HG03558 (cell line): ENCODE measurements at regions not wholly inside any gene's neighbourhood (a gene's known extent, or its start where the extent isn't known, plus 50 kb on each side); places are given as distances from the start of the nearest gene placed in this dataset.

Experiments used
- ATAC-seq: cut with Tn5 transposase; IDR thresholded peaks from one replicate; pipeline ENCODE4 v1.9.1; 2021; ENCODE audit warnings: moderate number of reproducible peaks; ENCODE audit not compliant: unreplicated experiment; ENCODE audit errors: extremely low read depth

DNA sequence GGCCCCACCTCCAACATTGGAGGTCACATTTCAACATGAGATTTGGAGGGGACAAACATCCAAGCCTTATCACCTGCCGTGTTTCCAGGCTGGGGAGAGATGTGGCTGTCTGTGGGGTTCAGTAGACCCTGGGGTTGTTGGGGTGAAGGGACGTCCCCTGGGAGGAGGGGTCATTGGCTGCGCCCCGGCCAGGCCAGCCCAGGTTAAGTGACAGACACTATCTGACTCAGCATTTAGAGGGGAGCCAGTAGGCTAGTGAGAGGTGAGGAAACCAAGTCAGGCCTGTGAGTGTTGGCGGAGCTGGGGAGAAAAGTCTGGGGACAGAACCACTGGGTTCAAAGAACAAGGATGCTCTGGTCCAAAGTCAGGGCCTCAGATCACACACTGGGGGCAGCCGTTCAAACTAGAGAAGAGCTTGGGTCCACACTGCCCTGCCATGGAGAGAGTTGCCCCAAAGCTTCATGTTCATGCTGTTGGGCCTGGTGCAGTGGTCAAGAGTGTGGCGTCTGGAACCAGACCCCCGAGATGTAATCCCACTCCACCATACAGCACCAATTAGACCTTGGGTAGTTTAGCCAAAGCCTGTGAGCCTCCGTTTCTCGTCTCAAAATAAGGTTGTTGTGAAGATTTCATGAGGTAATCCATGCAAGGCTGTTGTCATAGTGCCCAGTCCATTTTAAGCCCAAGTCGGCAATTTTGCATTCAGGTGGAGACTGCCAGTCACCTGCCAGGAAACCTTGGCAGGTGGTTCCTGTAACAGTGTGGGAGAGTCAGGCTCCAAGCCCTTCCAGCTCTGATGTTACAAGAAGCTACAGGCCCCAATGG, 1289.6 kb downstream of the TBC1D22A start:
- ATAC-seq = no peak

DNA sequence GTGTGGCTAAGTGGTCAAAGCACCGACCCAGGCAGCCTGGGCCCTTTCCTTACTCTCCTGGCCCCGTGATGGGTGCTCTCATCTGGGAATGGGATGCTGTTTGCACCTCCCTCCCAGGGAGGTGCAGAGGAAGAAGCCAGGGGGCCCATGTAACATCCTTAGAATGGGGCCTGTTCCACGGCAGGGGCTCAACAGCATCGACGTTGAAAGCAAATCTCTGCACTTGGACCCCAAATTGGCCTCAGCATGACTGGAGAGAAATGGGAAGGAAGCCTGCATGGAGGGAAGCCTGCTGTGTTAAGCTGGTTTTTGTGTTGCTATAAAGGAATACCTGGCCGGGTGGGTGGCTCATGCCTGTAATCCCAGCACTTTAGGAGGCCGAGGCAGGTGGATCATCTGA, 1288.4 kb downstream of the TBC1D22A start:
- no peak for ATAC-seq

DNA sequence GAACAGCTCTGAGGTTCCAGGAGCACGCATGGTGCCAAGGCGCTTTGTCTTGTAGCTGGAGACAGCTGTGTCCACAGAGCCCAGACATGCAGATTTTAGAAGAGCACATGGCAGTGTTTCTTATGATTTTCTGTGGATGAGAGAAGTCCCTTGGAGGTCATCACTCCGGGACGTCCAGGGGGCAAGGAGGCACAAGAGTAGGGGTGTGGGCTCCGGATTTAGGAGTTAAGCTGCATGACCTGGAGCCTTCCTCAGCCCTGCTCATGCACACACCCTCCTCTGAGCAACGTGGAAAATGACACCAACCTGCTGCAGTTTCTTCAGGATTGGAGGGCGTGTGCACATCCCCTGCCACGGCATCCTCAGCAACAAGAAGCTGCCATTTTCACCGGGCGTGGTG, 1286.7 kb downstream of the TBC1D22A start:
- ATAC-seq = no peak

- ATAC-seq = no peak
These were observed 1285.5 kb downstream of the TBC1D22A start for GRCh38 chr22:48047722-48048500.

DNA sequence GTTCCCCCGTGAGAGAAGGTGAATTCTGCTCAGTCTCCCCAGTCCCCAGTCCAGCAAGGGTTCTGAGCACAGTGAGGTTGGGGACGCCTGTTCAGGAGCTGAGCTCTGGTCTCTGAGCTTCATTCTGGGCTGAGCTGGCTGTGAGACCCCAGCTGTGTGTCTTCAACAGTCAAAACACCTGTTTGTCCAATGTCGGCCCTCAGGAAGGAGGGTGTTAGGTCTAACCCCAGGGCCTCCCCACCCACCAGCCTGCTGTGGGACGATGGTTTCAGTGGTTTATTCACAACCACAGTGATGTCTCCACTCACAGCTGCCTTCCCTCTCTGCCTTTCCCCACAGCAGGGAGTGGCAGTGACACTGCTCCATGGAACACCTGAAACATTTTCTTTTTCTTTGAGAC, 1282.9 kb downstream of the TBC1D22A start:
- ATAC-seq = no peak

- ATAC-seq = no peak
These were observed 1282.1 kb downstream of the TBC1D22A start for GRCh38 chr22:48044487-48045060.

DNA sequence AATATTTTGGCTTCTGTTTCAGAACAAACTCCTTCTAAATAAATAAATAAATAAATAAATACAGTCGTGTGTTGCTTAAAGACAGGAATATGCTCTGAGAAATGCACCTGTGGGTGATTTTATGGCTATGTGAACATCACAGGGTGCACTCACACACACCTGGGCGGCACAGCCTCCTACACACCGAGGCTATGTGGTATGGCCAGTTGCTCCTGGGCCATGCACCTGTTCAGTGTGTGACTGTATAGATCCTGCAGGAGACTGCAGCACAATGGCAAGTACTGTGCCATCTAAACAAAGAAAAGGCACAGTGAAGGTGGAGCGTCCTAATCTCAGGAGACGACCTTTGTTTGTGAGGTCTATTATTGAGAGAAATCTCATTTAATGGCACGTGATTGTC, 1281.1 kb downstream of the TBC1D22A start:
- ATAC-seq = no peak

GRCh38 chr22:48042621-48043395, 1280.4 kb downstream of the TBC1D22A start:
- ATAC-seq = no peak

DNA sequence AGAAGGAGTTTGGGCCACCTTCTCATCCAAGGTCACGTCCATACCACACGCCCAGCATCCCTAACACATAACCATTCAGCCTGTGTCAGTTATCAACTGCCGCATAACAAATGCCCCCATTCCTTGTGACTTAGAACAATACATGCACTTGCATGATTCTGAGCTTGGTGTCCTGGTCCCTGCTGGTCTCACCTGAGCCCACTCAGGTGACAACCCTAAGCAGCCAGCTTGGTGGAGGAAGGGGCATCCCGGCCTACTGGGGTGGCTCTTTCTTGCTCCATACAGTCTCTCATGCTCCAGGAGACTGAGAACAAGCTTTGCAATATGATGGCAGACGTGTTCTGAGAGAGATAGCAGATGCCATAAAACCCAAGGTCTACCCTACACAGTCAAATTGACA, 1276.9 kb downstream of the TBC1D22A start:
- ATAC-seq = no peak

DNA sequence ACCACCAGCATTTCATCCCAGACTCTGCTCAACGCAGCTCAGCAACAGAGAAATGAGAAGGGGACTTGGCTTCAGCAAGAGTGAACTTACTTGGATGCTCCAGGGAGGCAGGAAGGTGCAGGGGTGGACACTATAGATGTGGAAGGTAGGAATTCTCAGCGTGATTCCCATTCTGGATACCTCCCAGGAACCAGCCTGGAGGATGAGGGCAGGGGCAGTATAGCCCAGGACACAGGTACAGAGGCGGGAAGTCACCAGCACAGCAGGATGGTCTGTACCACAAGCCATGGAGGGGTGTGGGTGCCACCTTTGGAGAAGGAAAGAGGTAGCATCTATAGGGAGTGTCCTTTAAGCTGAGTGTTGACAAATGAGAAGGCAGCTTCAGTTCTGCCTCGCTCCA, 1275.2 kb downstream of the TBC1D22A start:
- ATAC-seq = no peak

GRCh38 chr22:48035897-48036296, 1273.4 kb downstream of the TBC1D22A start:
- ATAC-seq = no peak

GRCh38 chr22:48031589-48031988, 1269.1 kb downstream of the TBC1D22A start:
- ATAC-seq = no peak

GRCh38 chr22:48025096-48025495, 1262.6 kb downstream of the TBC1D22A start:
- no peak for ATAC-seq

DNA sequence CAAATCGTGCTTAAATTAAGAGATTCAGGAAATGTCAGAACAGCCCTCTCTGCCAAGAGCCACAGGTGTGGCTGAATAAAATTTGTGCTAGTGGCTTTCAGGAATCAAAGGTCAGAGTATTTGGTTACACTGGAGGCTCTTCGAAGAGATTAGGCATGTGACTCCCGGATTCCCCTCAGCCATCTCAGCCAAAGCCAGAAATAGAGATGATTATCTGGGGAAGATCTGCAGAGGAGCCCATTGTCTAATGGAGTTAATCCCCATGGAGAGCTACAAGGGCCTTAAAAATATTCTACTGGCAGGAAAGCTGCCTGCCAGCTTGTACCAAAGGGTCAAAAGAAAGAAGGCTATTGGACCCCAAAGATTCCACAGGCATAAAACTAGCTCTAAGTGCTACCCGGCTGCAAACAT, 1259.5 kb downstream of the TBC1D22A start:
- no peak for ATAC-seq

DNA sequence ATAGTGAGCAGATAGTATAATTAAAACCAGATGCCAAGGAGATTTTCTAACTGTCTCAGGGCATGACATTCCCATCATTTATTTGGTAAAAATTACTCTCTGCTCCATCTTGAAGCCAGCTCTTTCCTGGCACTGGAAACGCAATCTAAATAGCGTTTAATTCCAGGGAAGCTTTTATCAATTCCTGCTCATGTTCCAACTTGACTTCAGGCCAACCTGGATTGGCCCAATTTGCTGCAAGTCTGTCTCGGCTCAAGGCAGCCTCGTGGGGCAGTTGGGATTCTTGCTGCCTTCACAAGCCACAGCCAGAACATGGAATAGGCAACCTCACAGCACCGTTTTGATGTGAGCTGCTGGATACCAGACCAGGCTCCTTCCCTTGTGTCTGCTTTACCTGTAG, 1255.9 kb downstream of the TBC1D22A start:
- no peak for ATAC-seq

GRCh38 chr22:48015701-48016100, 1253.3 kb downstream of the TBC1D22A start:
- ATAC-seq = no peak

GRCh38 chr22:48004936-48005335, 1242.5 kb downstream of the TBC1D22A start:
- no peak for ATAC-seq

DNA sequence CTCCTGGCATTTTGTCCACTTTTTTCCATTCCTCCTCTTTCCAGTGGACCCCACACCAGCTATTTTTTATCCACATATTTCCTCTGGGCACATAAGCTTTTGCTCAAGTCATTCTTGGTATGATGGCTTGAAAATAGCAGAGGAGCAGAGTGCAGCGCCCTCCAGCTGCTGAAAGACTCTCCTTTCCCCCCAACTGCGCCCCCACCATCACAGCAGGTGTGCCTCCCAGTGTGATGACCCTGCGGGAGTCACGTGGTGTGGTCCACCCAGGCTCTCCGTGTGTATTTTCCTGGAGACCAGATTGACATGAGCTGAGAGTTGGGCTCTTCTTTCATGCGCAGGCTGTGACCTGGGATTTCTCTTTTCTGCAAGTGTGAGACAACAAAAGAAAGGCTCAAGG, 1241.6 kb downstream of the TBC1D22A start:
- no peak for ATAC-seq

DNA sequence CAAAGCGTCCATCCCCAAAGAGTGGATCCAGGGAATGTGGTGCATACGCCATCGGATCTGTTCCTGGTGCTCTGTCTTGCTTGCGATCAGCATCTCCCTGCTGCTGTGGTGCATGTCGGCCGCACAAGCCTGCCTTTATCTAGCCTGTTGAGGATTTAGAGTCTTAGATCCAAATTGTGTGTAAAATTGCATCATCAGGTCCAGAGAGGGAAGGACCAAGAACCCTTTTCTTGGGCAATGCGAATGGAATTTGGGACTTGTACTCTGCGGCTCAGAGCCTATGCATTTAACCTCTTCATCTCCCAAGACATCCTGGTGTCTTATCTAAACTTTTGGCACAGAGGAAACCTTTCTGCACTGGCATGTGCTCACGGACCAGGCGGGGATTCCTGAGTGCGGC, 1238.7 kb downstream of the TBC1D22A start:
- ATAC-seq = no peak

DNA sequence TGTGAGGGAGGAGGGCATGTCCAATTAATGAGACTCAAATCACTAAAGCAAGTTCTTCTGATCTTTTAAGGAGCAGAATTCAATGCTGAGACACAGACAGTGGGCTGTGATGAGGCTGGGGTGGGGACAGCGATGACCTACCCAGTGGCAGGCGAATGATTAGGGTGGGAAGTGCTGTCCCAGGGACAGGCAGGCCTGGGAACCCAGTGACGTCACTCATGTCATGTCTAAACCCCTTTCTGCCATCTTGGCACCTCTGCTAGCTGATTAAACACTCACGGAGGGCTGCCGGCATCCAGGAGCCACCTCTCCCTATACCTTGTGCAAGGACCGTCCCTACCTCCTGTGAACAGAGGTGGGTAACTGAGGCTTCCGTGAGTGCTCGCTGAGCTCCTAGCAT, 1235.2 kb downstream of the TBC1D22A start:
- no peak for ATAC-seq
